Osteocyte (in vitro differentiated cells): ENCODE measurements at regions not wholly inside any gene's neighbourhood (a gene's known extent, or its start where the extent isn't known, plus 50 kb on each side); places are given as distances from the start of the nearest gene placed in this dataset.

Experiments
- DNase-seq: peaks from one replicate; pipeline ENCODE4 v3.0.0; 2021; ENCODE audit warnings: mixed read lengths; ENCODE audit not compliant: unreplicated experiment; ENCODE audit errors: extremely low spot score
- H3K27ac Mint-ChIP-seq: one replicate; pipeline ENCODE4 v1.8.0; 2021; ENCODE audit warnings: mild to moderate bottlenecking, mixed read lengths; ENCODE audit not compliant: unreplicated experiment
- H3K27me3 Mint-ChIP-seq: one replicate; pipeline ENCODE4 v1.8.0; 2021; ENCODE audit warnings: mixed read lengths; ENCODE audit not compliant: unreplicated experiment
- H3K36me3 Mint-ChIP-seq: one replicate; pipeline ENCODE4 v1.8.0; 2021; ENCODE audit warnings: mixed read lengths; ENCODE audit not compliant: unreplicated experiment
- H3K4me1 Mint-ChIP-seq: one replicate; pipeline ENCODE4 v1.8.0; 2021; ENCODE audit warnings: mixed read lengths; ENCODE audit not compliant: unreplicated experiment
- H3K4me3 Mint-ChIP-seq: one replicate; pipeline ENCODE4 v1.8.0; 2021; ENCODE audit warnings: mild to moderate bottlenecking, moderate library complexity, mixed read lengths; ENCODE audit not compliant: unreplicated experiment
- H3K9me3 Mint-ChIP-seq: one replicate; pipeline ENCODE4 v1.8.0; 2021; ENCODE audit warnings: mixed read lengths; ENCODE audit not compliant: unreplicated experiment
- CTCF ChIP-seq: fragments of 200-600 bp; sonication (generic); IDR thresholded peaks from 2 replicates; pipeline ENCODE4 v1.5.0; 2021; ENCODE audit warnings: antibody characterized with exemption, mild to moderate bottlenecking, moderate library complexity

GRCh38 chr1:87598429-87598828 lies 269.7 kb downstream of the LMO4 start:
- no peaks in the 10 kb centered on the region for H3K9me3 Mint-ChIP-seq
- no peak overlapping the region for H3K4me3 Mint-ChIP-seq
- no peak overlapping the region for H3K27ac Mint-ChIP-seq
- no peak for DNase-seq
- H3K36me3 Mint-ChIP-seq = no peaks in the 10 kb centered on the region
- TF ChIP-seq CTCF = no peak
- H3K4me1 Mint-ChIP-seq = peaks cover 1% of the 10 kb centered on the region
- no peaks in the 10 kb centered on the region for H3K27me3 Mint-ChIP-seq

GRCh38 chr1:87599569-87599968 lies 270.9 kb downstream of the LMO4 start:
- Mint-ChIP-seq H3K36me3 (no peaks in the 10 kb centered on the region), H3K27ac (no peak overlapping the region), H3K9me3 (no peaks in the 10 kb centered on the region), H3K27me3 (no peaks in the 10 kb centered on the region), H3K4me3 (no peak overlapping the region), H3K4me1 (peaks cover 1% of the 10 kb centered on the region)
- no peak for DNase-seq
- TF ChIP-seq CTCF = no peak

- Mint-ChIP-seq H3K4me1 (no peaks in the 10 kb centered on the region), H3K27ac (no peak overlapping the region), H3K27me3 (no peaks in the 10 kb centered on the region), H3K36me3 (no peaks in the 10 kb centered on the region), H3K9me3 (peaks cover 1% of the 10 kb centered on the region), H3K4me3 (no peak overlapping the region)
- TF ChIP-seq CTCF = no peak
- DNase-seq = no peak
Measured at GRCh38 chr1:87600055-87600850, 271.6 kb downstream of the LMO4 start.

GRCh38 chr1:87600854-87601253 lies 272.2 kb downstream of the LMO4 start:
- Mint-ChIP-seq H3K27ac (no peak overlapping the region), H3K9me3 (peaks cover 6% of the 10 kb centered on the region), H3K36me3 (no peaks in the 10 kb centered on the region), H3K4me3 (no peak overlapping the region), H3K4me1 (no peaks in the 10 kb centered on the region), H3K27me3 (no peaks in the 10 kb centered on the region)
- no peak for TF ChIP-seq CTCF
- no peak for DNase-seq

- no peak for DNase-seq
- Mint-ChIP-seq H3K9me3 (peaks cover 13% of the 10 kb centered on the region), H3K27ac (no peak overlapping the region), H3K4me3 (no peak overlapping the region), H3K4me1 (no peaks in the 10 kb centered on the region), H3K36me3 (no peaks in the 10 kb centered on the region), H3K27me3 (no peaks in the 10 kb centered on the region)
- no peak for TF ChIP-seq CTCF
Measured at GRCh38 chr1:87603626-87604025, 274.9 kb downstream of the LMO4 start.
